ENCODE measurements at regions not wholly inside any gene's neighbourhood (a gene's known extent, or its start where the extent isn't known, plus 50 kb on each side); places are given as distances from the start of the nearest gene placed in this dataset.
"Not testable (repeated sequence)": the region's sequence is repeated elsewhere in the genome, so short reads cannot be mapped to it uniquely, and the experiment has no call there.

- H3K9me3 ChIP-seq (ENCODE audit: low read depth, low read length); H3K4me1 ChIP-seq (ENCODE audit: insufficient read depth, low read length); H4K20me1 ChIP-seq (ENCODE audit: insufficient read depth, low read length); H3K27ac ChIP-seq (ENCODE audit: low read depth, low read length); H3K27me3 ChIP-seq (ENCODE audit: insufficient read depth, low read length); H3K4me3 ChIP-seq (ENCODE audit: insufficient read depth, low read length); H2AFZ ChIP-seq (ENCODE audit: low read length); H3K36me3 ChIP-seq (ENCODE audit: insufficient read depth, low read length); H3K79me2 ChIP-seq (ENCODE audit: insufficient read depth, low read length); H3K4me2 ChIP-seq (ENCODE audit: insufficient read depth, low read length); DNase-seq (ENCODE audit: insufficient read length, low spot score, missing footprints): not testable (repeated sequence)
Measured at GRCh38 chr21:25531538-25532250, 75.6 kb downstream of the MRPL39 start.

- Histone ChIP-seq H3K9me3 (ENCODE audit: low read depth, low read length) (no peaks in the 10 kb centered on the region), H3K4me2 (ENCODE audit: insufficient read depth, low read length) (no peak overlapping the region), H4K20me1 (ENCODE audit: insufficient read depth, low read length) (no peaks in the 10 kb centered on the region), H3K79me2 (ENCODE audit: insufficient read depth, low read length) (no peaks in the 10 kb centered on the region), H3K36me3 (ENCODE audit: insufficient read depth, low read length) (no peaks in the 10 kb centered on the region), H2AFZ (ENCODE audit: low read length) (no peak overlapping the region), H3K4me1 (ENCODE audit: insufficient read depth, low read length) (no peaks in the 10 kb centered on the region), H3K27ac (ENCODE audit: low read depth, low read length) (no peak overlapping the region), H3K4me3 (ENCODE audit: insufficient read depth, low read length) (no peak overlapping the region), H3K27me3 (ENCODE audit: insufficient read depth, low read length) (no peaks in the 10 kb centered on the region)
- no peak for TF ChIP-seq CTCF (IDR thresholded peaks at IDR 0.05; ENCODE audit: extremely low read depth, low read depth, low read length)
- no peak for DNase-seq (ENCODE audit: insufficient read length, low spot score, missing footprints)
Measured at GRCh38 chr21:25528515-25528914, 78.8 kb downstream of the MRPL39 start.

- H3K4me2 ChIP-seq (ENCODE audit: insufficient read depth, low read length) = no peak overlapping the region
- no peak for DNase-seq (ENCODE audit: insufficient read length, low spot score, missing footprints)
Measured at GRCh38 chr21:25518491-25518911, 88.8 kb downstream of the MRPL39 start.

GRCh38 chr21:25515484-25516405, 91.5 kb downstream of the MRPL39 start:
- no peak for DNase-seq (ENCODE audit: insufficient read length, low spot score, missing footprints)

More at GRCh38 chr21:25518491-25518911, 88.8 kb downstream of the MRPL39 start:
- H4K20me1 ChIP-seq (ENCODE audit: insufficient read depth, low read length) = no peaks in the 10 kb centered on the region
- no peak overlapping the region for H2AFZ ChIP-seq (ENCODE audit: low read length)
- no peak overlapping the region for H3K4me3 ChIP-seq (ENCODE audit: insufficient read depth, low read length)
- H3K36me3 ChIP-seq (ENCODE audit: insufficient read depth, low read length) = no peaks in the 10 kb centered on the region
- TF ChIP-seq CTCF (IDR thresholded peaks at IDR 0.05; ENCODE audit: extremely low read depth, low read depth, low read length) = no peak
- H3K4me1 ChIP-seq (ENCODE audit: insufficient read depth, low read length) = no peaks in the 10 kb centered on the region
- no peaks in the 10 kb centered on the region for H3K79me2 ChIP-seq (ENCODE audit: insufficient read depth, low read length)
- no peaks in the 10 kb centered on the region for H3K9me3 ChIP-seq (ENCODE audit: low read depth, low read length)
- no peak overlapping the region for H3K27ac ChIP-seq (ENCODE audit: low read depth, low read length)
- H3K27me3 ChIP-seq (ENCODE audit: insufficient read depth, low read length) = no peaks in the 10 kb centered on the region

More at GRCh38 chr21:25515484-25516405, 91.5 kb downstream of the MRPL39 start:
- H3K9me3 ChIP-seq (ENCODE audit: low read depth, low read length) = no peaks in the 10 kb centered on the region
- no peak overlapping the region for H2AFZ ChIP-seq (ENCODE audit: low read length)
- H3K36me3 ChIP-seq (ENCODE audit: insufficient read depth, low read length) = no peaks in the 10 kb centered on the region
- H3K4me3 ChIP-seq (ENCODE audit: insufficient read depth, low read length) = no peak overlapping the region
- H3K4me1 ChIP-seq (ENCODE audit: insufficient read depth, low read length) = no peaks in the 10 kb centered on the region
- H3K27ac ChIP-seq (ENCODE audit: low read depth, low read length) = no peak overlapping the region
- H4K20me1 ChIP-seq (ENCODE audit: insufficient read depth, low read length) = no peaks in the 10 kb centered on the region
- no peaks in the 10 kb centered on the region for H3K27me3 ChIP-seq (ENCODE audit: insufficient read depth, low read length)
- H3K79me2 ChIP-seq (ENCODE audit: insufficient read depth, low read length) = no peaks in the 10 kb centered on the region
- no peak overlapping the region for H3K4me2 ChIP-seq (ENCODE audit: insufficient read depth, low read length)
- TF ChIP-seq CTCF (IDR thresholded peaks at IDR 0.05; ENCODE audit: extremely low read depth, low read depth, low read length) = no peak
